Activated CD4-positive, alpha-beta memory T cell treated with anti-CD3 and anti-CD28 coated beads for 36 hours (primary cell): ENCODE measurements at regions not wholly inside any gene's neighbourhood (a gene's known extent, or its start where the extent isn't known, plus 50 kb on each side); places are given as distances from the start of the nearest gene placed in this dataset.

Source experiments
- CTCF ChIA-PET: fragments of 350-600 bp; sonication (Branson Sonifier 250); formaldehyde crosslinking; loops from one replicate; lab custom pipeline; 2021; ENCODE audit warnings: antibody characterized with exemption, inconsistent platforms; lab: Charles Lee
- POLR2A ChIA-PET: fragments of 350-600 bp; sonication (Branson Sonifier 250); formaldehyde crosslinking; loops from one replicate; lab custom pipeline; 2021; ENCODE audit warnings: antibody characterized with exemption; lab: Charles Lee
- DNase-seq: peaks from one replicate; pipeline ENCODE4 v3.0.0-alpha.2; 2020
- H3K27ac Mint-ChIP-seq: one replicate; pipeline ENCODE4 v1.8.0; 2021; ENCODE audit warnings: mixed read lengths
- H3K27me3 Mint-ChIP-seq: one replicate; pipeline ENCODE4 v1.8.0; 2021; ENCODE audit warnings: mixed read lengths
- H3K36me3 Mint-ChIP-seq: one replicate; pipeline ENCODE4 v1.8.0; 2021; ENCODE audit warnings: mixed read lengths
- H3K4me1 Mint-ChIP-seq: one replicate; pipeline ENCODE4 v1.8.0; 2021; ENCODE audit warnings: low read depth, mixed read lengths
- H3K4me3 Mint-ChIP-seq: one replicate; pipeline ENCODE4 v1.8.0; 2021; ENCODE audit warnings: mild to moderate bottlenecking, mixed read lengths
- H3K9me3 Mint-ChIP-seq: one replicate; pipeline ENCODE4 v1.8.0; 2021; ENCODE audit warnings: mixed read lengths
- intact Hi-C: fragments of 100-400 bp; cut with micrococcal nuclease; formaldehyde crosslinking; loops from one replicate; pipeline ENCODE4 v1.15.1; 2023

DNA sequence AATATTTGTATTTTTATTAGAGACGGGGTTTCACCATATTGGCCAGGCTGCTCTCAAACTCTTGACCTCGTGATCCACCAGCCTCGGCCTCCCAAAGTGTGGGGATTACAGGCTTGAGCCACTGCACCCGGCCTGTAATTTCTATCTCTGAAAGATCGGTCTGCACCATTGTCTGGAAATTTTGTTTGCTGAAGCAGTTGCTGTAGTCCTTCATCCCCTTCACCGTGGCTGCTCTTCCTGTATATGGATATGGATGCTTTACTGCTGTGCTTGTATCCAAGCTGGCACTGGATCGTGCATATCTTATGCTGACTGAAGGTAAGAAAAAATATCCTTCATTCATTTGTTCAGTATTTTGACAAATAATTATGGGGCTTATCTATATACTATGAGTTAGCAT lies 338.4 kb upstream of the GNPDA2 start:
- no peaks in the 10 kb centered on the region for H3K36me3 Mint-ChIP-seq
- no peak overlapping the region for H3K4me3 Mint-ChIP-seq
- no peak overlapping the region for H3K27ac Mint-ChIP-seq
- peaks cover 29% of the 10 kb centered on the region for H3K9me3 Mint-ChIP-seq
- H3K27me3 Mint-ChIP-seq = no peaks in the 10 kb centered on the region
- DNase-seq = no peak
- intact Hi-C loops = no loop called here
- ChIA-PET POLR2A (no interaction called here), CTCF (no interaction called here)
- no peaks in the 10 kb centered on the region for H3K4me1 Mint-ChIP-seq

DNA sequence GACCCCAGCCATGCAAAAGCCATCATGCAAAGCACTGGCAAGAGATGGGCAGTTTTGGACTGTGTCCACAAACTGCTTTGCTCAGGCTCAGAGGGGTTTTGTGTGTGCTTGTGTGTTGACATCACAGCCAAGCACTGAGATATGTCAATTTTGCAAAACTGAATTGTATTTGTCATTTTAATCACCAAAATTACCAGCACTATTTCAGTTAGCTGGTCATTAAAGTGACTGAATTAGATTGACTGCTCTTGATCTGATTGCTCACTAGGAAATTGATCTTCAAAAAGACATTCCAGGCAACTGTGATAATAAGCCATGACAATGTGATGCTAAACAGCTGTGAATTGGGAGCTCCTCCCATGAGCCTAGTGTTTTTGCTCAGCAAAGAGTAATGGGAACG lies 337.3 kb upstream of the GNPDA2 start:
- intact Hi-C loops = no loop called here
- Mint-ChIP-seq H3K36me3 (no peaks in the 10 kb centered on the region), H3K4me1 (no peaks in the 10 kb centered on the region), H3K4me3 (no peak overlapping the region), H3K27me3 (no peaks in the 10 kb centered on the region), H3K27ac (no peak overlapping the region), H3K9me3 (peaks cover 25% of the 10 kb centered on the region)
- CTCF ChIA-PET = no interaction called here
- no peak for DNase-seq
- POLR2A ChIA-PET = no interaction called here

GRCh38 chr4:45062935-45063545 lies 336.7 kb upstream of the GNPDA2 start:
- Mint-ChIP-seq H3K27me3 (no peaks in the 10 kb centered on the region), H3K4me1 (no peaks in the 10 kb centered on the region), H3K9me3 (peaks cover 21% of the 10 kb centered on the region), H3K27ac (no peak overlapping the region), H3K4me3 (no peak overlapping the region), H3K36me3 (no peaks in the 10 kb centered on the region)
- CTCF ChIA-PET = no interaction called here
- POLR2A ChIA-PET = no interaction called here
- no peak for DNase-seq
- intact Hi-C loops = no loop called here

DNA sequence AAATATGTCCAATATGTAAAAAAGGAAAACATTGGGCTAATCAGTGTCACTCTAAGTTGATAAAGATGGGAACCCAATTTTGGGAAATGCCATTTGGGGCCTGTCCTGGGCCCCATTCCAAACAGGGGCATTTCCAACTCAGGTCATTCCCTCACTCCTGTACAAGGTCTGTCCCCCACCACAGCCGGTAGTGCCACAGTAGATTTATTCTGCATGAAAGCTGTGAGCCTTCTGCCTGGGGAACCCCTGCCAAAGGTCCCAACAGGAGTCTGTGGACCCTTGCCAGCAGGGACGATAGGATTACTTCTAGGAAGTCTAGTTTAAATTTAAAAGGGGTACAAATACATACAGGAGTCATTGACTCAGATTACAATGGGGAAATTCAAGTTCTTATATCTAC lies 317.6 kb upstream of the GNPDA2 start:
- Mint-ChIP-seq H3K36me3 (no peaks in the 10 kb centered on the region), H3K27me3 (no peaks in the 10 kb centered on the region), H3K9me3 (peaks cover 22% of the 10 kb centered on the region), H3K27ac (no peak overlapping the region), H3K4me1 (no peaks in the 10 kb centered on the region), H3K4me3 (no peak overlapping the region)
- ChIA-PET POLR2A (no interaction called here), CTCF (no interaction called here)
- DNase-seq = no peak
- intact Hi-C loops = no loop called here

DNA sequence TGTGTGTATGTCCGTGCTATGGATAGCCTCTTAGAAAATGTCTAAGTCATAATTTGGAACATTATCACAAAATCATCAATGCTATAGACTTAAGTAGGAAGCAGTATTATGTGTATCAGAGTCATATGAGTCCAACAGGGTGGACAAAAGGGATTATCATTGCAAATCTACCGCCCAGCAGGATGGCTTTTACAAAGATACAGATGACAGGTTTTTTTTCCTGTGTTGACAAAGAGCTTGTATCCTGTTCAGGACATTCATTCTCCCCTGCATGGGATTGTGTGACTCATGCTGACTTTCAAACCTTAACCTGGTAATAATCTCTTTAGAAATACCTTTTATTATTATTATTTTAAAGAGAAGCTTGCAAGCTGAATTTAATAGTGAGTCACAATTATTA lies 310.3 kb upstream of the GNPDA2 start:
- H3K27ac Mint-ChIP-seq = no peak overlapping the region
- POLR2A ChIA-PET = no interaction called here
- intact Hi-C loops = no loop called here
- no peak overlapping the region for H3K4me3 Mint-ChIP-seq
- H3K36me3 Mint-ChIP-seq = no peaks in the 10 kb centered on the region
- CTCF ChIA-PET = no interaction called here
- no peak for DNase-seq
- no peaks in the 10 kb centered on the region for H3K9me3 Mint-ChIP-seq
- no peaks in the 10 kb centered on the region for H3K4me1 Mint-ChIP-seq
- H3K27me3 Mint-ChIP-seq = no peaks in the 10 kb centered on the region

DNA sequence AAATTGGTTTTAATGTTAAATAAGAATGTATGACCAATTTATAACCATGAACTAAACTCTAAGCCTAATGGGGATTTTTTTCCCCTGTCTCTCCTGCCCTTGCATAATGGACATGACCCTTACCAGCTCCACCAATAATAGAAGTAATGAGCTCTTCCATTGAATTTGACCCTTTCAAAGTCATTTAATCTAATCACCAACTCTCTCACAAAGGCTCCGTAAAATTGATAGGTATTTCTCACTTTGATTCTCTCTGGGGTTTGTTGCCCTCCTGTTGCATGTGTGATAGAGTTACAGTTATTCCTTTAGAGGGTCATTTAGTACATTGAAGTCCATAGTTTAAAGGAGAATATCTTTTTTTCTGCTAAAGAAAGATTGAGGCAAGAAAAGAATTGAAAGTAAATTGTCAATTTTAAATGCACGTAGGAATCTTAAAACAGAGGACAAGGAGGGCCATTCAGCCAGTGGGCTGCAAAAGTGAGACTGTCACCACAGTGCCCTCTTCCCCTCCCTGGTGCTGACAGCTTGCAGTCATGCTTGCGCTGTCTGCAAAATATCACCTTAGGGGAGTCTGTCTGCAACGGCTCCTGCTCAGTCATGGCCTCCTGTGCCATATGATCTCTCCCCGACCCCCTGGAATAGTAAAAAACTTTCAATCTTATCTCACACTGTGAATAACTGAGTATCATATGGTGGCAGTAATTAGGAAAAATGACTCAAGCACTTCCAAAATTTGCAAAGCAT lies 307.5 kb upstream of the GNPDA2 start:
- Mint-ChIP-seq H3K4me1 (no peaks in the 10 kb centered on the region), H3K9me3 (peaks cover 8% of the 10 kb centered on the region), H3K36me3 (no peaks in the 10 kb centered on the region), H3K27me3 (no peaks in the 10 kb centered on the region), H3K4me3 (no peak overlapping the region), H3K27ac (no peak overlapping the region)
- intact Hi-C loops = no loop called here
- POLR2A ChIA-PET = no interaction called here
- CTCF ChIA-PET = no interaction called here
- no peak for DNase-seq

DNA sequence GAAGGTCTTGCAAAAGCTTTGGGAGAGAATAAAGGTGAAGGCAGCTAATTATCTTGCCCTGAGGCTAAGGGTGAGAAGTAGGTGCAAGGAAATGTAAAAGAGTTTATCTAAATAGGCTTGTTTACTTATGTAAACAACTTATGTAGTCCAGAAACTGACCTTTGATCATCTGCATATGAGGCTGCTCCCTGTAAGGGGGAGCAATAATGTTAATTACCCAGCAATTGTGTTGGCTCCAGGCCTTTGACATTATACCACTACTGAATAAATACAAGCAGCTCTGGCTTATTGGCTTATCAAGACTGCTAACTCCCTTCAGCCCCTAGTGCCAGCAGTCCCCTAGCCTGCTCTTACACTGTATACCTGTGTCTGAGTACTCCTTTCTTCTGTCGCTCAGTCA lies 303.7 kb upstream of the GNPDA2 start:
- H3K4me3 Mint-ChIP-seq = no peak overlapping the region
- H3K4me1 Mint-ChIP-seq = no peaks in the 10 kb centered on the region
- H3K27me3 Mint-ChIP-seq = no peaks in the 10 kb centered on the region
- no peaks in the 10 kb centered on the region for H3K36me3 Mint-ChIP-seq
- DNase-seq = no peak
- H3K9me3 Mint-ChIP-seq = peaks cover 11% of the 10 kb centered on the region
- H3K27ac Mint-ChIP-seq = no peak overlapping the region
- intact Hi-C loops = no loop called here
- ChIA-PET CTCF (no interaction called here), POLR2A (no interaction called here)

DNA sequence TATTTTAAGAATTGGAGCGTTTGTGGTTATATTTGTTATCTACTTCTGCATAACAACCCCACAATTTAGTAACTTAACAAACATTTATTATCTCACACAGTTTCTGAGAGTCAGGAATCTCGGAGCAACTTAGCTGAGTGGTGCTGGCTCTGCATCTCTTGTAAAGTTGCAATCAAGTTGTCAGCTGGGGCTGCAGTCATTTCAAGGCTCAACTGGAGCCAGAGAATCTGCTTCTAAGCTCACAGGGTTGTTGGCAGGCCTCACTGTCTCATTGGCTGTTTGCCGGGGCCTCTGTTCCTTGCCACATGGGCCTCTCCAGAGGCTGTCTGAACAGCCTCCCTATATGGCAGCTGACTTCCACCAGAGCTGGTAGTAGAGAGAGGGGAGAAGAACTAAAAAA lies 281.2 kb upstream of the GNPDA2 start:
- Mint-ChIP-seq H3K27ac (no peak overlapping the region), H3K36me3 (no peaks in the 10 kb centered on the region), H3K4me3 (no peak overlapping the region), H3K4me1 (no peaks in the 10 kb centered on the region), H3K9me3 (peaks cover 5% of the 10 kb centered on the region), H3K27me3 (no peaks in the 10 kb centered on the region)
- DNase-seq = no peak
- ChIA-PET CTCF (no interaction called here), POLR2A (no interaction called here)
- intact Hi-C loops = no loop called here

DNA sequence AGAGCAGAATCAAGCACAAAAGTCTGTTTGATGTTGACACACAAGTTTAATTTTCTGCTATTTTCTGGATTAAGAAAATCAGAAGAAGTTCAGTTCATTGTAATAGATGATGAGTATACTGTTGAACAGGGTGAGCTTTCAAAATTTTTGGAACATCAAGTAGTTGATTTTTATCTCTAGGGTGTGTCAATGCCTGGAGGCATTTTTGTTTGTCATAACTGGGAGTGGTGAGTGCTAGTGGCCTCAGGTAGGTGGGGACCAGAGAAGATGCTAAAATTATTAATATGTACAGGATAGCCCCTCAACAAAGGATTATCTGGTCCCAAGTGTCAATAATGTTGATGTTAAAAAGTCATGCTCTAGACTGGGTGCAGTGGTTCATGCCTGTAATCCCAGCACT lies 279.7 kb upstream of the GNPDA2 start:
- Mint-ChIP-seq H3K9me3 (peaks cover 5% of the 10 kb centered on the region), H3K4me3 (no peak overlapping the region), H3K27ac (no peak overlapping the region), H3K27me3 (no peaks in the 10 kb centered on the region), H3K36me3 (no peaks in the 10 kb centered on the region), H3K4me1 (no peaks in the 10 kb centered on the region)
- POLR2A ChIA-PET = no interaction called here
- intact Hi-C loops = no loop called here
- DNase-seq = no peak
- CTCF ChIA-PET = no interaction called here

GRCh38 chr4:45004847-45005565 lies 278.6 kb upstream of the GNPDA2 start:
- ChIA-PET CTCF (no interaction called here), POLR2A (no interaction called here)
- H3K9me3 Mint-ChIP-seq = peaks cover 5% of the 10 kb centered on the region
- H3K27me3 Mint-ChIP-seq = no peaks in the 10 kb centered on the region
- intact Hi-C loops = no loop called here
- no peaks in the 10 kb centered on the region for H3K4me1 Mint-ChIP-seq
- no peaks in the 10 kb centered on the region for H3K36me3 Mint-ChIP-seq
- no peak overlapping the region for H3K4me3 Mint-ChIP-seq
- no peak for DNase-seq
- H3K27ac Mint-ChIP-seq = no peak overlapping the region

DNA sequence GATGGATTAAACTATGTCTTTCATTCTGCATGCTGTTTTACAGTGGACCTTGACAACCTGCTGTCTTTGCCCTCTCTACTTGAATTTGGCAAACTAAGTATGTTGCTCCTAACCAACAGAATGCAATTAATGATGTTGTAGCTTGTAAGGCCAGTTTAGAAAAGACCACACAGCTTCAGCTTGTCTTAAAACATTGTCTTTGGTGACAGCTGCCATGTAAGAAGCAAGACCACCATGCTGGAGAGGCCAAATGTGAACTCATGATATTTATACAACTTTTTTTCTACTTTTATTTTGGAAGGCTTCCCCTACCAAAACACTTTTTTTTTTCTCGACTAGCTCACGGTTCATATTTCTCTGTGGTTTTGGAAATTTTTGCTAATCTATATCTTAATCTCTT lies 278.0 kb upstream of the GNPDA2 start:
- CTCF ChIA-PET = no interaction called here

DNA sequence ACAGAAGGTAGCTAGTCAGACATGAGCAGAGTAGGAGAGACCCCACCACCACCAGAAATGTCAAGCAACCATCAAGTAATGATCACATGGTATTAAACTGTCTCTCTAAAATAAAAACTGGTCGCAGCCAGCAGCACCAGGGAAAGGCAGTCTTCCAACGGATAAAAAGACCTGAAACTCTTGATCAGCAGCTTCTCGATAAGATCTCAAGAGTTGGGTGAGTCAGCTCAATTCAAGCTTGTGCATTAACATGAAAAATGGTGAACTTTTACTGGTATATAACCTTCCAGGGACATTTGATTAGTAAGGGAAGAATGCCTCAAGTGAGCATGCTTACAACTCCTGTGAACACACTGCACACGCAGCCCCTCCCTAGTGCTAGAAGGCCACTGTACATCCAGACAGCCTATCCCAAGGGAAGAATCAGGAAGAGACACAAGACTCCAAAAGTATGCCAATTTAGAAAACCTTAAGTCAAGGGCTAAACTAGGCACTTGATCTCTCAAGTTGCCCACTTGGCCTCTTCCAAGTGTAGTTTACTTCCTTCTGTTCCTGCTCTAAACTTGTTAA lies 270.0 kb upstream of the GNPDA2 start:
- no peak overlapping the region for H3K4me3 Mint-ChIP-seq
- H3K27me3 Mint-ChIP-seq = no peaks in the 10 kb centered on the region
- H3K27ac Mint-ChIP-seq = no peak overlapping the region
- H3K36me3 Mint-ChIP-seq = no peaks in the 10 kb centered on the region
- peaks cover 9% of the 10 kb centered on the region for H3K9me3 Mint-ChIP-seq
- no peak for DNase-seq
- intact Hi-C loops = no loop called here
- no peaks in the 10 kb centered on the region for H3K4me1 Mint-ChIP-seq
- ChIA-PET CTCF (no interaction called here), POLR2A (no interaction called here)

More for the DNA sequence above, 278.0 kb upstream of the GNPDA2 start:
- Mint-ChIP-seq H3K4me1 (no peaks in the 10 kb centered on the region), H3K4me3 (no peak overlapping the region), H3K27ac (no peak overlapping the region), H3K36me3 (no peaks in the 10 kb centered on the region), H3K27me3 (no peaks in the 10 kb centered on the region), H3K9me3 (peaks cover 5% of the 10 kb centered on the region)
- POLR2A ChIA-PET = no interaction called here
- DNase-seq = no peak
- intact Hi-C loops = no loop called here
